ENCODE measurements at regions not wholly inside any gene's neighbourhood (a gene's known extent, or its start where the extent isn't known, plus 50 kb on each side); places are given as distances from the start of the nearest gene placed in this dataset.

DNA sequence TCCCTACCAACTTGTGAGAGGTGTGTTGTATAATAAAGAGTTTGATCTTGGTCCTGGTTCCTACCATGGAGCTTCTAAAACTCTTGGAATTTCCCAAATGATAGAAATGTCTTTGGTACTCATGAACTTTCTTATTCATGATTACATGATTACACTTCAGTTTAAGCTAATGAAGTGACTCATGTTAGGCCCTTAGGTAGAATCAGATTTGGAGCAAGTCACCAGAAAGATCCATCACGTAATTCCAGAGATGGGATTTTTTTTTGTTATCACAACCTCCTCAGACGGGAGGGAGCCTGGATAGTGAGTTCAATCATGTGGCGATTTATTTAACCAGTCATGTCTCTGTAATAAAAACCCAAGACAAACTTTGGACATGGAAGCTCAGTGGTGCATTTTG lies 1287.6 kb upstream of the ZEB2 start:
- Histone ChIP-seq H4K5ac (ENCODE audit: insufficient read length, low read depth, low read length) (no peak overlapping the region), H2AK5ac (ENCODE audit: insufficient read length, low read length) (no peak overlapping the region), H2BK20ac (ENCODE audit: low read depth, low read length, poor library complexity, severe bottlenecking) (no peak overlapping the region), H2BK15ac (ENCODE audit: low read depth, low read length) (no peak overlapping the region), H3K4ac (ENCODE audit: low read depth, low read length) (no peak overlapping the region), H3K9me3 (ENCODE audit: control insufficient read depth, low read depth, low read length) (no peaks in the 10 kb centered on the region), H3T11ph (ENCODE audit: low read length) (no peak overlapping the region), H3K27me3 (ENCODE audit: insufficient read depth, low read length) (no peaks in the 10 kb centered on the region), H3K4me1 (ENCODE audit: insufficient read depth, low read length) (no peaks in the 10 kb centered on the region), H2AFZ (ENCODE audit: low read length) (no peak overlapping the region), H3K18ac (ENCODE audit: insufficient read length, low read depth, low read length) (no peak overlapping the region), H2BK120ac (ENCODE audit: low read depth, low read length, poor library complexity, severe bottlenecking) (no peak overlapping the region), H4K91ac (ENCODE audit: insufficient read length, low read depth, low read length) (no peak overlapping the region), H3K14ac (ENCODE audit: insufficient read depth, low read length) (no peak overlapping the region), H3K23ac (ENCODE audit: insufficient read length, low read depth, low read length) (no peak overlapping the region), H3K79me2 (ENCODE audit: insufficient read depth, low read length) (no peaks in the 10 kb centered on the region), H2BK12ac (ENCODE audit: insufficient read length, low read depth, low read length) (no peak overlapping the region), H4K8ac (replicated peaks; ENCODE audit: insufficient read length, low read depth, low read length) (no peak overlapping the region), H3K9ac (ENCODE audit: extremely low read depth, insufficient read length, low read length) (no peak overlapping the region), H4K20me1 (ENCODE audit: control insufficient read depth, insufficient read depth, insufficient read length) (no peaks in the 10 kb centered on the region), H3K23me2 (ENCODE audit: insufficient read length, low read depth, low read length, poor library complexity, severe bottlenecking) (no peaks in the 10 kb centered on the region), H3K56ac (ENCODE audit: insufficient read length, low read depth, low read length) (no peak overlapping the region), H3K27ac (ENCODE audit: insufficient read length, low read depth, low read length) (no peak overlapping the region), H2BK5ac (ENCODE audit: insufficient read length, low read length) (no peak overlapping the region), H3K4me2 (ENCODE audit: insufficient read depth, insufficient read length, low read length) (no peak overlapping the region), H3K79me1 (ENCODE audit: insufficient read depth, low read depth, low read length, poor library complexity, severe bottlenecking) (no peaks in the 10 kb centered on the region)
- no peak overlapping the region for H3K27ac Mint-ChIP-seq
- no peaks in the 10 kb centered on the region; a peak in 1 of 7 replicates for H3K36me3 Mint-ChIP-seq (ENCODE audit: insufficient read depth in 1 of 3, low read depth in 3 of 3)
- H3K4me3 Mint-ChIP-seq = no peak overlapping the region
- no peak for DNase-seq
- no CpG with 5 or more reads among the region's 3 CpGs for WGBS (ENCODE audit: extremely low coverage, insufficient read length, low lambda C conversion rate)
- H3K27me3 Mint-ChIP-seq (ENCODE audit: low read depth) = no peaks in the 10 kb centered on the region
- no peak for TF ChIP-seq CTCF (conservative IDR thresholded peaks at IDR 0.05)
- no peaks in the 10 kb centered on the region for H3K9me3 Mint-ChIP-seq
- H3K4me1 Mint-ChIP-seq = no peaks in the 10 kb centered on the region
